ENCODE measurements at regions not wholly inside any gene's neighbourhood (a gene's known extent, or its start where the extent isn't known, plus 50 kb on each side); places are given as distances from the start of the nearest gene placed in this dataset.

DNA sequence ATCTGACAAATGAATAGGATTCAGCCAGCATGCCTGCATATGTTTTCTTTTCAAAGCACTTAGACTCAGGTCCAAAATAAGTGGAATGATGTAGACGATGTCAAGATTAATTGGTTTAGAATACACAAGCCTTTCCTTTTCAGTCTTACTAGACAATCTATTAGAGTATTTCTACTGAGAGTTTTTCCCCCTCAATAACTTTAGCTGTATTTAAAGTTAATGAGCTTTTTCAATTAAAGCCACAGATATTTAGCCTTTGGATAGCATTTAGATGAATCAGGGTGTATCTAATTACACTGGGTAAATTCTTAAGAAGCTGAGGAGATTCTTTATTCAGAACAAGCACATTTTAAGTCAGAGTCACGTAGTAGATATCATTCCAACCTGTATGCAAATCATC lies 198.7 kb upstream of the MPDZ start:
- TF ChIP-seq, protein P1, sequence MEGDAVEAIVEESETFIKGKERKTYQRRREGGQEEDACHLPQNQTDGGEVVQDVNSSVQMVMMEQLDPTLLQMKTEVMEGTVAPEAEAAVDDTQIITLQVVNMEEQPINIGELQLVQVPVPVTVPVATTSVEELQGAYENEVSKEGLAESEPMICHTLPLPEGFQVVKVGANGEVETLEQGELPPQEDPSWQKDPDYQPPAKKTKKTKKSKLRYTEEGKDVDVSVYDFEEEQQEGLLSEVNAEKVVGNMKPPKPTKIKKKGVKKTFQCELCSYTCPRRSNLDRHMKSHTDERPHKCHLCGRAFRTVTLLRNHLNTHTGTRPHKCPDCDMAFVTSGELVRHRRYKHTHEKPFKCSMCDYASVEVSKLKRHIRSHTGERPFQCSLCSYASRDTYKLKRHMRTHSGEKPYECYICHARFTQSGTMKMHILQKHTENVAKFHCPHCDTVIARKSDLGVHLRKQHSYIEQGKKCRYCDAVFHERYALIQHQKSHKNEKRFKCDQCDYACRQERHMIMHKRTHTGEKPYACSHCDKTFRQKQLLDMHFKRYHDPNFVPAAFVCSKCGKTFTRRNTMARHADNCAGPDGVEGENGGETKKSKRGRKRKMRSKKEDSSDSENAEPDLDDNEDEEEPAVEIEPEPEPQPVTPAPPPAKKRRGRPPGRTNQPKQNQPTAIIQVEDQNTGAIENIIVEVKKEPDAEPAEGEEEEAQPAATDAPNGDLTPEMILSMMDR (IDR thresholded peaks at IDR 0.05): no peak
- TF ChIP-seq POLR2A (IDR thresholded peaks at IDR 0.05): no peak

Data from Peyer's patch (tissue), 4 donors.